Karpas-422 (cell line): ENCODE measurements at regions not wholly inside any gene's neighbourhood (a gene's known extent, or its start where the extent isn't known, plus 50 kb on each side); places are given as distances from the start of the nearest gene placed in this dataset.

Source experiments
- DNase-seq: peaks from one replicate; pipeline ENCODE4 v3.0.0-alpha.2; 2015
- H2AFZ ChIP-seq: fragments of 200-600 bp; sonication (generic); 2 replicates; pipeline ENCODE4 v1.6.1; 2014; ENCODE audit warnings: antibody characterized with exemption, low read length, mixed read lengths
- H3K27ac ChIP-seq: fragments of 200-600 bp; sonication (generic); 2 replicates; pipeline ENCODE4 v1.5.1; 2014; ENCODE audit warnings: mild to moderate bottlenecking, low read length, moderate library complexity
- H3K27me3 ChIP-seq: fragments of 200-600 bp; sonication (generic); 2 replicates; pipeline ENCODE4 v1.6.1; 2014; ENCODE audit warnings: low read length, mixed read lengths
- H3K36me3 ChIP-seq: fragments of 200-600 bp; sonication (generic); 2 replicates; pipeline ENCODE4 v1.6.1; 2014; ENCODE audit warnings: low read length, mixed read lengths; ENCODE audit not compliant: insufficient read depth
- H3K4me1 ChIP-seq: fragments of 200-600 bp; sonication (generic); 2 replicates; pipeline ENCODE4 v1.6.1; 2014; ENCODE audit warnings: mild to moderate bottlenecking, low read length, mixed read lengths
- H3K4me2 ChIP-seq: fragments of 200-600 bp; sonication (generic); 2 replicates; pipeline ENCODE4 v1.6.1; 2014; ENCODE audit warnings: low read length, low read depth, mild to moderate bottlenecking; ENCODE audit not compliant: poor library complexity, severe bottlenecking
- H3K4me3 ChIP-seq: fragments of 200-600 bp; sonication (generic); 2 replicates; pipeline ENCODE4 v1.5.1; 2014; ENCODE audit warnings: mild to moderate bottlenecking, antibody characterized with exemption, low read length, mixed read lengths
- H3K79me2 ChIP-seq: fragments of 200-600 bp; sonication (generic); 2 replicates; pipeline ENCODE4 v1.6.1; 2014; ENCODE audit warnings: mild to moderate bottlenecking, low read length, mixed read lengths
- H3K9ac ChIP-seq: fragments of 200-600 bp; sonication (generic); 2 replicates; pipeline ENCODE4 v1.6.0; 2014; ENCODE audit warnings: low read length
- H3K9me2 ChIP-seq: fragments of 200-600 bp; sonication (generic), shearing (Covaris generic); replicated peaks from 2 replicates; pipeline ENCODE4 v1.6.0; 2014; ENCODE audit warnings: mild to moderate bottlenecking, low read length, moderate library complexity; ENCODE audit not compliant: insufficient read depth
- H3K9me3 ChIP-seq: fragments of 300-700, 200-600 bp; sonication (generic); 2 replicates; pipeline ENCODE4 v1.6.1; 2014; ENCODE audit warnings: low read length, mixed read lengths
- H4K20me1 ChIP-seq: fragments of 200-600 bp; sonication (generic); 2 replicates; pipeline ENCODE4 v1.6.1; 2014; ENCODE audit warnings: mild to moderate bottlenecking, antibody characterized with exemption, low read length, low read depth; ENCODE audit not compliant: insufficient read depth

- Histone ChIP-seq H4K20me1 (no peaks in the 10 kb centered on the region), H3K27me3 (0 out of 2 replicates have a peak, but pooled peaks cover 2% of the 10 kb centered on the region), H3K27ac (no peak overlapping the region)
Observed at GRCh38 chr2:65813631-65814173, 381.3 kb upstream of the SPRED2 start.

GRCh38 chr2:65812887-65813286, 380.5 kb upstream of the SPRED2 start:
- H3K27me3 ChIP-seq, result 0 out of 2 replicates have a peak, but pooled peaks cover 2% of the 10 kb centered on the region
- no peaks in the 10 kb centered on the region for H4K20me1 ChIP-seq
- no peak overlapping the region for H3K9ac ChIP-seq
- H3K4me1 ChIP-seq, result no peaks in the 10 kb centered on the region
- H3K36me3 ChIP-seq, result no peaks in the 10 kb centered on the region
- no peak overlapping the region for H2AFZ ChIP-seq
- no peak overlapping the region for H3K27ac ChIP-seq
- peaks cover 1% of the 10 kb centered on the region; the same call in 1 of the 2 replicates for H3K9me3 ChIP-seq
- H3K9me2 ChIP-seq, result no peaks in the 10 kb centered on the region; the same call in 1 of the 2 replicates
- no peaks in the 10 kb centered on the region for H3K79me2 ChIP-seq
- H3K4me3 ChIP-seq, result no peak overlapping the region
- H3K4me2 ChIP-seq, result no peak overlapping the region
- DNase-seq, result no peak

More at GRCh38 chr2:65813631-65814173, 381.3 kb upstream of the SPRED2 start:
- no peaks in the 10 kb centered on the region for H3K36me3 ChIP-seq
- H3K4me1 ChIP-seq, result no peaks in the 10 kb centered on the region
- H3K4me2 ChIP-seq, result no peak overlapping the region
- H3K9ac ChIP-seq, result no peak overlapping the region
- no peaks in the 10 kb centered on the region for H3K9me2 ChIP-seq
- H3K79me2 ChIP-seq, result no peaks in the 10 kb centered on the region
- H3K9me3 ChIP-seq, result no peaks in the 10 kb centered on the region
- H3K4me3 ChIP-seq, result no peak overlapping the region
- no peak for DNase-seq
- H2AFZ ChIP-seq, result no peak overlapping the region

GRCh38 chr2:65807942-65808341, 375.5 kb upstream of the SPRED2 start:
- no peak overlapping the region for H3K9ac ChIP-seq

GRCh38 chr2:65804777-65805176, 372.4 kb upstream of the SPRED2 start:
- Histone ChIP-seq H3K9me2 (no peaks in the 10 kb centered on the region; the same call in none of the 2 replicates), H3K79me2 (no peaks in the 10 kb centered on the region), H3K27me3 (no peaks in the 10 kb centered on the region), H3K4me2 (no peak overlapping the region), H3K4me1 (no peaks in the 10 kb centered on the region), H4K20me1 (no peaks in the 10 kb centered on the region), H3K4me3 (no peak overlapping the region), H3K36me3 (no peaks in the 10 kb centered on the region), H3K9me3 (peaks cover 3% of the 10 kb centered on the region; the same call in 1 of the 2 replicates), H3K27ac (no peak overlapping the region), H2AFZ (no peak overlapping the region), H3K9ac (no peak overlapping the region)
- DNase-seq, result no peak

More at GRCh38 chr2:65807942-65808341, 375.5 kb upstream of the SPRED2 start:
- Histone ChIP-seq H3K27me3 (0 out of 2 replicates have a peak, but pooled peaks cover 2% of the 10 kb centered on the region), H3K79me2 (no peaks in the 10 kb centered on the region), H3K36me3 (no peaks in the 10 kb centered on the region), H2AFZ (no peak overlapping the region), H4K20me1 (no peaks in the 10 kb centered on the region), H3K4me2 (no peak overlapping the region), H3K27ac (no peak overlapping the region), H3K4me3 (no peak overlapping the region), H3K9me2 (no peaks in the 10 kb centered on the region; the same call in none of the 2 replicates), H3K9me3 (peaks cover 3% of the 10 kb centered on the region; the same call in 1 of the 2 replicates), H3K4me1 (no peaks in the 10 kb centered on the region)
- no peak for DNase-seq

GRCh38 chr2:65802298-65802942, 370.0 kb upstream of the SPRED2 start:
- H3K4me1 ChIP-seq, result no peaks in the 10 kb centered on the region
- H3K79me2 ChIP-seq, result no peaks in the 10 kb centered on the region
- H3K9me3 ChIP-seq, result no peaks in the 10 kb centered on the region
- H3K4me2 ChIP-seq, result no peak overlapping the region
- H4K20me1 ChIP-seq, result no peaks in the 10 kb centered on the region
- no peaks in the 10 kb centered on the region for H3K36me3 ChIP-seq
- no peak for DNase-seq
- H2AFZ ChIP-seq, result no peak overlapping the region
- H3K9me2 ChIP-seq, result no peaks in the 10 kb centered on the region; the same call in 1 of the 2 replicates
- H3K4me3 ChIP-seq, result no peak overlapping the region
- H3K27ac ChIP-seq, result no peak overlapping the region
- no peak overlapping the region for H3K9ac ChIP-seq
- no peaks in the 10 kb centered on the region for H3K27me3 ChIP-seq

GRCh38 chr2:65800998-65801397, 368.6 kb upstream of the SPRED2 start:
- Histone ChIP-seq H3K36me3 (no peaks in the 10 kb centered on the region), H2AFZ (no peak overlapping the region), H3K79me2 (no peaks in the 10 kb centered on the region), H4K20me1 (no peaks in the 10 kb centered on the region), H3K4me1 (no peaks in the 10 kb centered on the region), H3K27ac (no peak overlapping the region), H3K27me3 (no peaks in the 10 kb centered on the region), H3K9me3 (no peaks in the 10 kb centered on the region), H3K4me2 (no peak overlapping the region), H3K9ac (no peak overlapping the region), H3K4me3 (no peak overlapping the region), H3K9me2 (no peaks in the 10 kb centered on the region)
- peak; percentile 51 for DNase-seq

- H3K9me3 ChIP-seq, result no peaks in the 10 kb centered on the region
- H3K4me3 ChIP-seq, result no peak overlapping the region
- no peaks in the 10 kb centered on the region for H3K4me1 ChIP-seq
- no peaks in the 10 kb centered on the region for H4K20me1 ChIP-seq
- no peak overlapping the region for H3K4me2 ChIP-seq
- no peaks in the 10 kb centered on the region for H3K27me3 ChIP-seq
- DNase-seq, result no peak
- H3K9ac ChIP-seq, result no peak overlapping the region
- no peaks in the 10 kb centered on the region for H3K36me3 ChIP-seq
- H3K9me2 ChIP-seq, result no peaks in the 10 kb centered on the region
- no peak overlapping the region for H2AFZ ChIP-seq
- H3K27ac ChIP-seq, result no peak overlapping the region
- no peaks in the 10 kb centered on the region for H3K79me2 ChIP-seq
Observed at GRCh38 chr2:65799141-65799854, 366.9 kb upstream of the SPRED2 start.

- H3K4me1 ChIP-seq, result no peaks in the 10 kb centered on the region
- H2AFZ ChIP-seq, result no peak overlapping the region
- no peaks in the 10 kb centered on the region for H4K20me1 ChIP-seq
- H3K9me3 ChIP-seq, result no peaks in the 10 kb centered on the region
- H3K4me2 ChIP-seq, result no peak overlapping the region
- no peak overlapping the region for H3K4me3 ChIP-seq
- H3K27ac ChIP-seq, result no peak overlapping the region
- DNase-seq, result no peak
- no peak overlapping the region for H3K9ac ChIP-seq
- H3K9me2 ChIP-seq, result no peaks in the 10 kb centered on the region
- H3K36me3 ChIP-seq, result no peaks in the 10 kb centered on the region
- H3K79me2 ChIP-seq, result no peaks in the 10 kb centered on the region
- no peaks in the 10 kb centered on the region for H3K27me3 ChIP-seq
Observed at GRCh38 chr2:65798641-65799040, 366.2 kb upstream of the SPRED2 start.
